Prostate gland (tissue), 2 donors: ENCODE measurements at regions not wholly inside any gene's neighbourhood (a gene's known extent, or its start where the extent isn't known, plus 50 kb on each side); places are given as distances from the start of the nearest gene placed in this dataset.

Experiments used
- DNase-seq: peaks from one replicate; pipeline ENCODE4 v3.0.0-alpha.2; 2019; ENCODE audit warnings: low spot score
- H3K27ac ChIP-seq, 2 donors: fragments of 200-600 bp; sonication (generic); 2 replicates each; pipeline ENCODE4 v1.5.1; 2017 to 2019
- H3K27me3 ChIP-seq: fragments of 200-600 bp; sonication (generic); replicated peaks from 2 replicates; pipeline ENCODE4 v1.5.1; 2019; ENCODE audit not compliant: insufficient read depth
- H3K36me3 ChIP-seq, 2 donors: fragments of 200-600 bp; sonication (generic); 1 replicate in 1 of 2; 2 replicates in 1 of 2; pipeline versions ENCODE4 v1.5.1 to v1.8.1; 2017 to 2019
- H3K4me1 ChIP-seq: fragments of 200-600 bp; sonication (generic); replicated peaks from 2 replicates; pipeline ENCODE4 v1.5.1; 2019
- H3K4me3 ChIP-seq, 2 donors: fragments of 200-600 bp; sonication (generic); 2 replicates each; pipeline ENCODE4 v1.5.1; 2017 to 2019
- H3K9me3 ChIP-seq: fragments of 200-600 bp; sonication (generic); 2 replicates; pipeline ENCODE4 v1.5.1; 2017
- POLR2A ChIP-seq: fragments of 450-650 bp; IDR thresholded peaks from one replicate; pipeline ENCODE4 v1.6.1; 2016; ENCODE audit warnings: antibody characterized with exemption, mild to moderate bottlenecking
- POLR2AphosphoS5 ChIP-seq: sonication (generic); formaldehyde crosslinking; IDR thresholded peaks from one replicate; pipeline ENCODE4 v1.6.1; 2017; ENCODE audit warnings: antibody characterized with exemption
- WGBS: methylation state at CpG from one replicate; pipeline ENCODE4 v1.1.5; 2018; 5-methylcytosine and 5-hydroxymethylcytosine counted together
- intact Hi-C: fragments of 100-400 bp; cut with DNase I; formaldehyde crosslinking; loops from one replicate; pipeline ENCODE4 v1.14.2; 2022
- TF ChIP-seq, protein P1 (sequence below), 4 experiments: fragments of 200-600 bp in 2 of 4; fragments of 450-650 bp in 2 of 4; sonication (generic) in 2 of 4; IDR thresholded peaks; 1 replicate in 3 of 4; 2 replicates in 1 of 4; pipeline ENCODE4 v1.5.1; 2016 to 2019; ENCODE audit warnings: antibody characterized with exemption in 4 of 4, mild to moderate bottlenecking in 2 of 4, moderate library complexity in 2 of 4

DNA sequence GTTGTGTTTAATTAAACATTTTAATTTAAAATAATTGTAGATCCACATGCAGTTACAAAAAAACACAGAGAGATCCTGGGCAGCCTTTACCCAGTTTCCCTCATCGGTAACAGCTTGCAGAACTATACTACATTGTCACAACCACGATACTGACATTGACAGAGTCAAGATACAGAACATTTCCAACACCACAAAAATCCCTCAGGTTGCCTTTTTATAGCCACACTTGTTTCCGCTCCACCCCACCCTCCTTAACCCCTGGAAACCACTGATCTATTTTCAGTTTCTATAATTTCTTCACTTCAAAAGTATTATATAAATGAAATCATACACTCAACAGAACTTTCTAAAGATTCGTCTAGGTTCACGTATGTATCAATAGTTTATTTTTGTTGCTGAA lies 458.8 kb upstream of the SOX5 start:
- WGBS: 91% methylated on average over 5 of the region's 5 CpGs
- H3K9me3 ChIP-seq: no peaks in the 10 kb centered on the region
- DNase-seq: no peak
- H3K36me3 ChIP-seq: no peaks in the 10 kb centered on the region
- no peaks in the 10 kb centered on the region for H3K4me1 ChIP-seq
- H3K27me3 ChIP-seq: no peaks in the 10 kb centered on the region
- no peak overlapping the region for H3K4me3 ChIP-seq
- TF ChIP-seq POLR2AphosphoS5 (no peak), POLR2A (no peak)
- TF ChIP-seq, protein P1, sequence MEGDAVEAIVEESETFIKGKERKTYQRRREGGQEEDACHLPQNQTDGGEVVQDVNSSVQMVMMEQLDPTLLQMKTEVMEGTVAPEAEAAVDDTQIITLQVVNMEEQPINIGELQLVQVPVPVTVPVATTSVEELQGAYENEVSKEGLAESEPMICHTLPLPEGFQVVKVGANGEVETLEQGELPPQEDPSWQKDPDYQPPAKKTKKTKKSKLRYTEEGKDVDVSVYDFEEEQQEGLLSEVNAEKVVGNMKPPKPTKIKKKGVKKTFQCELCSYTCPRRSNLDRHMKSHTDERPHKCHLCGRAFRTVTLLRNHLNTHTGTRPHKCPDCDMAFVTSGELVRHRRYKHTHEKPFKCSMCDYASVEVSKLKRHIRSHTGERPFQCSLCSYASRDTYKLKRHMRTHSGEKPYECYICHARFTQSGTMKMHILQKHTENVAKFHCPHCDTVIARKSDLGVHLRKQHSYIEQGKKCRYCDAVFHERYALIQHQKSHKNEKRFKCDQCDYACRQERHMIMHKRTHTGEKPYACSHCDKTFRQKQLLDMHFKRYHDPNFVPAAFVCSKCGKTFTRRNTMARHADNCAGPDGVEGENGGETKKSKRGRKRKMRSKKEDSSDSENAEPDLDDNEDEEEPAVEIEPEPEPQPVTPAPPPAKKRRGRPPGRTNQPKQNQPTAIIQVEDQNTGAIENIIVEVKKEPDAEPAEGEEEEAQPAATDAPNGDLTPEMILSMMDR (IDR thresholded peaks at IDR 0.05): no peak
- intact Hi-C loops: no loop called here
- no peak overlapping the region for H3K27ac ChIP-seq

DNA sequence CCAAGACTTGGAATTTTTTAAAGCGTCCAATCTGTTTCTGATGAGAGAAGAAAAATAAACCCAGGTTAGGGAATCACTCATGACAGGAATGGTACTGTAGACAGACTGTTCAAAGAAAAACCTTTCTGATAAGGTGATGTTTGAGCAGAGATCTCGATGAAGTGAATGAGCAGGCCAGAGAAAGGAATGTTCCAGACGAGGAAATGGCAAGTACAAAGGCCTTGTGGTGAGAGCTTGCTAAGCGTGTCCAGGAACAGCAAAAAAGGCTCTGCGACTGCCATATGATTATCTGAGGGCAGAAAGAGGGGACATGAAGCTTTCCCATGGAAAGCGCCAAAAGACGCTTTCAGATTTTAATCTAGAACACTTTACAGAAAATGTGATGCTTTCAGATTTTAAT lies 458.4 kb upstream of the SOX5 start:
- 87% methylated on average over 7 of the region's 7 CpGs for WGBS
- intact Hi-C loops: no loop called here
- TF ChIP-seq, protein P1 (IDR thresholded peaks at IDR 0.05): no peak
- TF ChIP-seq POLR2A (no peak), POLR2AphosphoS5 (no peak)
- Histone ChIP-seq H3K27me3 (no peaks in the 10 kb centered on the region), H3K9me3 (no peaks in the 10 kb centered on the region), H3K4me3 (no peak overlapping the region), H3K4me1 (no peaks in the 10 kb centered on the region), H3K36me3 (no peaks in the 10 kb centered on the region), H3K27ac (no peak overlapping the region)
- DNase-seq: no peak

DNA sequence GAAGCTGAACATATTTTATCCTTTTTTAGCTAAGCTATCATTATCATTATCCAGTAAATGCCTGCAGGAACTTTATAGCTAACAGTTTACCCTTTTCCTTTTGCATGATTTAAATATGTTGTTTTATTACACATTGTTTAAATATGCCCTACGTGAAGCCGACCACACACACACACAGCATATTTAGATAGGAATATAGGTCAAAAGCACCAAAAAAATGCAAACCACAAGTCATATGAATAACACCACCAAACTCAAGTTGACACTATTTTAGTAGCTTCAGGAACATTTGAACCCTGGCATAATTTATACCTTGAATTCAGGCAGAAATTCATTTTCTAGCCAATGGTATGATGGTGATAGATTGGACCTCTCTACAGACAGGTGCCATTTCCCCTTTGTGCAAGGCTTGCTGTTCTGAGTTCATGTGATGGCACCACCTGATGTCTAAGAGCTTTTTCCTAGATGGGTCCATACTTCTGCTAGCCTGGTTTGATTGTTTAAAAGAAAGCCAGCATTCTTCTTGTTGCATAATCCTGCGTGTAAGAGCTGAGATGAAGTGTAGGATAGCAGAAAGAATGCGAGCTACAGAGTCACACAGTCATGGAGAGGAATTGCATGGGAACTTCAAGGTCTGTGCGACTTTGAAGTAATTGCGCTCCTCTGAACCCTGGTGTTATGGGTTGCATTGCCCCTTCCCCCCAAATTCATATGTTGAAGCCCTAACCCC lies 454.8 kb upstream of the SOX5 start:
- intact Hi-C loops: no loop called here
- Histone ChIP-seq H3K27ac (no peak overlapping the region), H3K9me3 (no peaks in the 10 kb centered on the region), H3K36me3 (no peaks in the 10 kb centered on the region), H3K4me3 (no peak overlapping the region), H3K27me3 (no peaks in the 10 kb centered on the region), H3K4me1 (no peaks in the 10 kb centered on the region)
- 75% methylated on average over 6 of the region's 6 CpGs for WGBS
- no peak for DNase-seq
- TF ChIP-seq POLR2AphosphoS5 (no peak), POLR2A (no peak)
- TF ChIP-seq, protein P1 (IDR thresholded peaks at IDR 0.05): no peak

DNA sequence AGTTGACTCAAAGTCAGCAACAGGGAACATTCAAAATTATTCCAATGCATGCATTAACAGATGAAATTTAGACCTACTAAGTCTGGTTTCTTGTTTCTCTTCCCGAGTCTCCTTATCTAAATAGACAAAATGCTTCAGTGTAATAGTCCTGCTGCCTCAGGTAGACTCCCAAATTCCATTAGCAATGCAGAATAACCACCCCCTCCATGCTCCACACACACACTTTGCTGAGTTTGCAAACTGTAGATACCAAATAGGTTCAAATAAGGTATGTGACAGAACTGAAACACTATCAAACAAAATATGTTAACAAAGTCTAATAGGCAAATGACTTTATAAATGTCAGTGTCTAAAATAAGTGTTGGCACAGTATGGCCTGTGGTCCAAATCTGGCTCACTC lies 451.1 kb upstream of the SOX5 start:
- intact Hi-C loops: no loop called here
- WGBS: 87% methylated on average over 1 of the region's 1 CpG
- no peak overlapping the region for H3K27ac ChIP-seq
- no peaks in the 10 kb centered on the region for H3K27me3 ChIP-seq
- H3K36me3 ChIP-seq: no peaks in the 10 kb centered on the region
- no peak overlapping the region for H3K4me3 ChIP-seq
- H3K4me1 ChIP-seq: no peaks in the 10 kb centered on the region
- TF ChIP-seq, protein P1 (IDR thresholded peaks at IDR 0.05): no peak
- no peak for TF ChIP-seq POLR2A
- no peak for TF ChIP-seq POLR2AphosphoS5
- H3K9me3 ChIP-seq: no peaks in the 10 kb centered on the region
- no peak for DNase-seq

DNA sequence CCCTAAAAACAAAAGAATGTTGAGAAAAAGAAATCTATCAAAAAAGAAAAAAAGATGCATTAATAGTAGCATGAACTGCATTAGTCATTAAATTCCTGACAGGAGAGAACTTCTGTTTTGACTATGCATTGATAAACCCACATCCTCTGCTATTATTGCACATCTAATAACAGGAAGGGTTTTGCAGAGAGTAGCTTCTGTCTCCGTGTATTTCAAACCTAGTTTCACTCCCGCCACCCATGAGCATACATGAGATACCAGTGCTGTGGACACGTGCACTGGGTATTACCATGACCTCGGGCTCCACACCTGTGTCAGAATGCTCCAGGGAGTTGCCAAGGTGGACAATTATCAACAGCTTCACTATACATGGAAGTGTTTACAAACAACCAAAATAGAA lies 449.1 kb upstream of the SOX5 start:
- Histone ChIP-seq H3K4me1 (no peaks in the 10 kb centered on the region), H3K27ac (no peak overlapping the region), H3K9me3 (no peaks in the 10 kb centered on the region), H3K4me3 (no peak overlapping the region), H3K36me3 (no peaks in the 10 kb centered on the region), H3K27me3 (no peaks in the 10 kb centered on the region)
- 91% methylated on average over 4 of the region's 4 CpGs for WGBS
- TF ChIP-seq, protein P1 (IDR thresholded peaks at IDR 0.05): no peak
- TF ChIP-seq POLR2A (no peak), POLR2AphosphoS5 (no peak)
- no peak for DNase-seq
- intact Hi-C loops: no loop called here
